ENCODE measurements at regions not wholly inside any gene's neighbourhood (a gene's known extent, or its start where the extent isn't known, plus 50 kb on each side); places are given as distances from the start of the nearest gene placed in this dataset.

DNA sequence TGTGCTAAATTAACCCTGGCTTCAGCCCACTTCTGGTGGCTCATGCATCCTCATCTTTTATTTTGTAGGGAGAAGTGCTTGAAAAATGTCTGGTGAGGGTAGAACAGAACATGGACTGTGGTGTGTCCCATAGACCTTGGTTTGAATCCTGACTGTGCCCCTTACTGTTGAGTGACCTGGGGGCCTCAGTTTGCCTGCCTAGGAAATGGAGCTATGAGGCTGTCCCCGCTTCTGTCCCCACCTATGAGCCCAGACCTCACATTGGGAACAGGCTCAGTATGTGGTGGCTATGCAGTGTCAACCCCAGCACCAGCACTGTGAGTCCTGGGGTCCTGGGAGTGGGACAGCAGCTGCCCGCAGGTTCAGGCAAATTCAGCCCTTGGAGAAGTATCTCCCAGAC lies 186.3 kb upstream of the GSE1 start:
- Histone ChIP-seq H2AK5ac (ENCODE audit: low read depth, low read length) (no peak overlapping the region), H3K4me1 (ENCODE audit: control insufficient read depth, insufficient read depth, low read length) (no peaks in the 10 kb centered on the region), H3K9me1 (ENCODE audit: insufficient read depth, low read length) (0 out of 2 replicates have a peak, but pooled peaks cover 3% of the 10 kb centered on the region), H3K9me3 (ENCODE audit: control insufficient read depth, insufficient read depth, low read length) (no peaks in the 10 kb centered on the region), H3K27me3 (ENCODE audit: control insufficient read depth, insufficient read depth, low read length) (no peaks in the 10 kb centered on the region), H2BK120ac (ENCODE audit: low read depth, low read length) (no peak overlapping the region), H3K4ac (ENCODE audit: low read depth, low read length) (no peak overlapping the region), H4K20me1 (ENCODE audit: insufficient read depth, low read length) (peaks cover 47% of the 10 kb centered on the region), H3K9ac (ENCODE audit: low read depth, low read length) (no peak overlapping the region), H3K4me2 (ENCODE audit: low read depth, low read length) (no peak overlapping the region), H4K5ac (ENCODE audit: low read depth, low read length) (no peak overlapping the region), H4K91ac (ENCODE audit: insufficient read depth, low read depth, low read length) (no peak overlapping the region), H3K27ac (ENCODE audit: insufficient read depth, low read length) (no peak overlapping the region), H2BK15ac (ENCODE audit: low read depth, low read length) (no peak overlapping the region), H3K18ac (ENCODE audit: low read depth, low read length) (no peak overlapping the region), H3K56ac (ENCODE audit: extremely low read depth, insufficient read depth, low read length) (no peak overlapping the region), H3K14ac (replicated peaks; ENCODE audit: low read depth, low read length) (no peak overlapping the region), H2AK9ac (replicated peaks; ENCODE audit: low read depth, low read length, poor library complexity) (peak overlapping the region; percentile 55), H3K23ac (ENCODE audit: low read depth, low read length) (no peak overlapping the region), H3K36me3 (ENCODE audit: control insufficient read depth, insufficient read depth, low read length) (peaks cover 1% of the 10 kb centered on the region; the same call in 1 of the 2 replicates), H4K8ac (ENCODE audit: low read depth in 2 of 2, low read length in 2 of 2) (no peak overlapping the region), H2BK5ac (ENCODE audit: low read depth, low read length, poor library complexity, severe bottlenecking) (no peak overlapping the region), H3K4me3 (ENCODE audit: insufficient read depth, low read depth, low read length) (no peak overlapping the region), H2BK20ac (ENCODE audit: low read depth, low read length) (no peak overlapping the region), H2AFZ (replicated peaks; ENCODE audit: low read length, poor library complexity) (no peak overlapping the region), H3K79me1 (ENCODE audit: low read depth in 1 of 2, low read length in 2 of 2) (peaks cover 0 to 4% of the 10 kb centered on the region in 2 experiments; a peak in 3 of 4 replicates)
- ATAC-seq (ENCODE audit: low read depth) (no peak), DNase-seq (no peak)
- CTCF ChIA-PET: no interaction called here
- BruUV-seq (replicated peaks): no TSS peak
- dilution Hi-C loops (cut with HindIII; ENCODE audit: low sequenced_read_pairs, unreplicated experiment): no loop called here
- in situ Hi-C loops (cut with MboI; ENCODE audit: low sequenced_read_pairs): no loop called here
- intact Hi-C loops (cut with micrococcal nuclease): no loop called here
- TF ChIP-seq NFE2L2 (IDR thresholded peaks at IDR 0.05; ENCODE audit: low read depth, low read length) (no peak), MAZ (IDR thresholded peaks at IDR 0.05; ENCODE audit: borderline replicate concordance, low read depth, low read length) (no peak), RFX5 (IDR thresholded peaks at IDR 0.05; ENCODE audit: low read depth, low read length) (no peak), MAFK (IDR thresholded peaks at IDR 0.05; ENCODE audit: low read depth, low read length) (no peak), RCOR1 (IDR thresholded peaks at IDR 0.05; ENCODE audit: insufficient replicate concordance, low read length) (no peak)
- TF ChIP-seq, protein P1, sequence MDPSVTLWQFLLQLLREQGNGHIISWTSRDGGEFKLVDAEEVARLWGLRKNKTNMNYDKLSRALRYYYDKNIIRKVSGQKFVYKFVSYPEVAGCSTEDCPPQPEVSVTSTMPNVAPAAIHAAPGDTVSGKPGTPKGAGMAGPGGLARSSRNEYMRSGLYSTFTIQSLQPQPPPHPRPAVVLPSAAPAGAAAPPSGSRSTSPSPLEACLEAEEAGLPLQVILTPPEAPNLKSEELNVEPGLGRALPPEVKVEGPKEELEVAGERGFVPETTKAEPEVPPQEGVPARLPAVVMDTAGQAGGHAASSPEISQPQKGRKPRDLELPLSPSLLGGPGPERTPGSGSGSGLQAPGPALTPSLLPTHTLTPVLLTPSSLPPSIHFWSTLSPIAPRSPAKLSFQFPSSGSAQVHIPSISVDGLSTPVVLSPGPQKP (IDR thresholded peaks at IDR 0.05; ENCODE audit: borderline replicate concordance, low read depth, low read length): no peak
- TF ChIP-seq, protein P2, sequence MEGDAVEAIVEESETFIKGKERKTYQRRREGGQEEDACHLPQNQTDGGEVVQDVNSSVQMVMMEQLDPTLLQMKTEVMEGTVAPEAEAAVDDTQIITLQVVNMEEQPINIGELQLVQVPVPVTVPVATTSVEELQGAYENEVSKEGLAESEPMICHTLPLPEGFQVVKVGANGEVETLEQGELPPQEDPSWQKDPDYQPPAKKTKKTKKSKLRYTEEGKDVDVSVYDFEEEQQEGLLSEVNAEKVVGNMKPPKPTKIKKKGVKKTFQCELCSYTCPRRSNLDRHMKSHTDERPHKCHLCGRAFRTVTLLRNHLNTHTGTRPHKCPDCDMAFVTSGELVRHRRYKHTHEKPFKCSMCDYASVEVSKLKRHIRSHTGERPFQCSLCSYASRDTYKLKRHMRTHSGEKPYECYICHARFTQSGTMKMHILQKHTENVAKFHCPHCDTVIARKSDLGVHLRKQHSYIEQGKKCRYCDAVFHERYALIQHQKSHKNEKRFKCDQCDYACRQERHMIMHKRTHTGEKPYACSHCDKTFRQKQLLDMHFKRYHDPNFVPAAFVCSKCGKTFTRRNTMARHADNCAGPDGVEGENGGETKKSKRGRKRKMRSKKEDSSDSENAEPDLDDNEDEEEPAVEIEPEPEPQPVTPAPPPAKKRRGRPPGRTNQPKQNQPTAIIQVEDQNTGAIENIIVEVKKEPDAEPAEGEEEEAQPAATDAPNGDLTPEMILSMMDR (conservative IDR thresholded peaks at IDR 0.05; ENCODE audit: low read depth, low read length): no peak
- POLR2A ChIA-PET (ENCODE audit: unreplicated experiment): no interaction called here
- no CpG with 5 or more reads among the region's 2 CpGs for WGBS, 2 experiments (ENCODE audit: extremely low coverage in 2 of 2, insufficient read length in 1 of 2)

All from IMR-90 (cell line).